Cardiac muscle cell (in vitro differentiated cells and primary cell): ENCODE measurements at regions not wholly inside any gene's neighbourhood (a gene's known extent, or its start where the extent isn't known, plus 50 kb on each side); places are given as distances from the start of the nearest gene placed in this dataset.

ENCODE experiments used
- DNase-seq, 2 donors: peaks; one replicate each; pipeline versions ENCODE4 v3.0.0 to v3.0.0-alpha.2; 2010 to 2017; ENCODE audit warnings: low read depth in 1 of 2, low spot score in 1 of 2
- H3K27ac ChIP-seq: fragments of 200-600 bp; sonication (generic); 2 replicates; pipeline ENCODE4 v1.5.1; 2016
- H3K27me3 ChIP-seq: fragments of 200-600 bp; sonication (generic); 2 replicates; pipeline ENCODE4 v1.6.0; 2016; ENCODE audit warnings: control low read depth
- H3K36me3 ChIP-seq: fragments of 200-600 bp; sonication (generic); 2 replicates; pipeline ENCODE4 v1.5.1; 2016; ENCODE audit warnings: control low read depth
- H3K4me1 ChIP-seq: fragments of 200-600 bp; sonication (generic); 2 replicates; pipeline ENCODE4 v1.8.1; 2017; ENCODE audit warnings: low read depth, mild to moderate bottlenecking, mixed run types
- H3K4me3 ChIP-seq: fragments of 200-600 bp; sonication (generic); 2 replicates; pipeline ENCODE4 v1.5.1; 2016; ENCODE audit warnings: mild to moderate bottlenecking
- H3K9me3 ChIP-seq: fragments of 200-600 bp; sonication (generic); 2 replicates; pipeline ENCODE4 v1.5.1; 2017; ENCODE audit warnings: low read depth, mild to moderate bottlenecking, control low read depth
- CTCF ChIP-seq: IDR thresholded peaks from 2 replicates; pipeline ENCODE4 v1.5.1; 2012; ENCODE audit warnings: low read depth, mild to moderate bottlenecking, low read length

DNA sequence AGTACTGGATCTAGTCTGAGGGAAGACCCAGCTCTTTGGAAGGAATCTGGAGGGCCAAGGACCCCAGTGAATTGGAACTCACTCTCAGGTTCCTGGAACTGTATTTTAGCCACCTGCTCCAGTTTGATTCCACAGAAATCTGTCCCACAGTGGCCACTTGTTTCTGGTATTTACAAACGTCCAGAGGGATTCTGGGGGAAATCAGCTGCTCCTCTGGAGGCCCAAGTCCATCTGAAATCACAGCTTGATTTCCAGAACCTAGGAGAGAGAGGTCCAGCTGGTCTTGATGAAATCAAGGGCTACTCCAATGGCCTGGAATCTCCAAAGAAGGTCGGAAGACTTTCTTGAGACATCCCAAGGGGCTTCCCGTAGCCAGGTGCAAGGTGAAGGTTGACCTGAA, 132.3 kb upstream of the UMPS start:
- Histone ChIP-seq H3K27ac (no peak overlapping the region), H3K27me3 (no peaks in the 10 kb centered on the region), H3K4me1 (peaks cover 15% of the 10 kb centered on the region), H3K36me3 (no peaks in the 10 kb centered on the region), H3K4me3 (no peak overlapping the region), H3K9me3 (no peaks in the 10 kb centered on the region)
- no peak for DNase-seq
- TF ChIP-seq CTCF = no peak

GRCh38 chr3:124599147-124599765, 131.0 kb upstream of the UMPS start:
- TF ChIP-seq CTCF = no peak
- DNase-seq = no peak
- no peaks in the 10 kb centered on the region for H3K27me3 ChIP-seq
- peaks cover 18% of the 10 kb centered on the region for H3K4me1 ChIP-seq
- H3K36me3 ChIP-seq = no peaks in the 10 kb centered on the region
- H3K9me3 ChIP-seq = no peaks in the 10 kb centered on the region
- H3K4me3 ChIP-seq = no peak overlapping the region
- H3K27ac ChIP-seq = peak overlapping the region; percentile 31

DNA sequence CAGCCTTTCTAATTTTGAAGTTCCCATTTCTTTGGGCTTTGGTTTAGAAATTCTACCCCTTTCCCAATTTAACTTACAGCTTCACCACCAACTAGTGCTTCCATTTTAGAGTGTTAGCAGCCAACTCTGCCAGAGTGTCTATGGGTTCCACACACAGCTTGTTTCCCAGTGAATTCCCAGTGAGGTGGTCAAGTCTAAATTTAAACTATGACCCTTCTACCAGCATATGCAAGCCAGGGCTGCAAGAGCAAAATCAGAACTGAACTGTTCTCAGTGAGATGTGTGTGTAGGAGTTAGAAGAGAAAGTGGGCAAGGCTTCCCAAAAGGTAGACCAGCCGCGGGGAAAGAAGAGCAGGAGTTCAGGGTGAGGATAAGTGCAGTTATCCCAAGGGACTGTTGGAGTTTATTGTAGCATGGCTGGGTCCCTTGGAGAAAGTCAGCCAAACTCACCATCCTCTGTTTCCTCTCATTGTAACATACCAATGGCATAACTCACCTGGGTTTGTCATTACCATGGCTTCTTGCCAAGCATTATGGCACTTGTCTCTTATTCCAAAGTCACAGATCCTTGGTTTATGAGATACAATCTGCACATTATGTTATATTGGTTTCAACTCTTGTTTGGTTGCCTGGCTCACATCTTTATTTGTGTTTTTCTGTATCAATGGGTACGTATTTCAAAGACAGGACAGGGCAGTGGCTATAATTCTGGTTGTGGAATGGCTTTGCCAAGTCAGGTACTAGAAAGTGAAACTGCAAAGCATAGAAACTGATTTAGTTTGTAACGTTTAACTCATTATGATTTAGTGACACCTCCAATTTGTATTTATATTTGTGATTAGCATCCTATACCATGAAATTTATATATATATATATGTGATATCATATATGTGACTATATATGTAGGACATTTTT, 130.2 kb upstream of the UMPS start:
- Histone ChIP-seq H3K4me1 (peaks cover 18% of the 10 kb centered on the region), H3K27me3 (no peaks in the 10 kb centered on the region), H3K4me3 (no peak overlapping the region), H3K27ac (peak overlapping the region; percentile 31), H3K36me3 (no peaks in the 10 kb centered on the region), H3K9me3 (no peaks in the 10 kb centered on the region)
- peak in 1 of 2 donors; percentile 52 for DNase-seq
- no peak for TF ChIP-seq CTCF

- Histone ChIP-seq H3K27me3 (no peaks in the 10 kb centered on the region), H3K4me1 (peaks cover 19% of the 10 kb centered on the region), H3K36me3 (no peaks in the 10 kb centered on the region), H3K27ac (no peak overlapping the region), H3K4me3 (no peak overlapping the region), H3K9me3 (no peaks in the 10 kb centered on the region)
- no peak for TF ChIP-seq CTCF
- no peak for DNase-seq
Measured at GRCh38 chr3:124600765-124601164, 129.5 kb upstream of the UMPS start.

- TF ChIP-seq CTCF = no peak
- Histone ChIP-seq H3K4me1 (peaks cover 23% of the 10 kb centered on the region), H3K36me3 (no peaks in the 10 kb centered on the region)
Measured at GRCh38 chr3:124601190-124601589, 129.1 kb upstream of the UMPS start.

More at GRCh38 chr3:124601190-124601589, 129.1 kb upstream of the UMPS start:
- Histone ChIP-seq H3K4me3 (no peak overlapping the region), H3K27ac (no peak overlapping the region), H3K27me3 (no peaks in the 10 kb centered on the region), H3K9me3 (no peaks in the 10 kb centered on the region)
- no peak for DNase-seq
